Stimulated activated naive B cell treated with anti-CD40 and anti-IgM and Interleukin-4, amounts not matched to agents 10 μg/mL and 1 μg/mL and 100 μg/mL, for 72 hours (primary cell): ENCODE measurements at regions not wholly inside any gene's neighbourhood (a gene's known extent, or its start where the extent isn't known, plus 50 kb on each side); places are given as distances from the start of the nearest gene placed in this dataset.

Experiments used
- ATAC-seq, 2 donors: fragments of 150-1000 bp; cut with Tn5 transposase; replicated peaks; 2 replicates each; pipeline ENCODE4 v1.10.0; 2021; ENCODE audit warnings: moderate library complexity in 1 of 2
- DNase-seq: peaks from one replicate; pipeline ENCODE4 v3.0.0; 2021
- H3K27ac Mint-ChIP-seq: one replicate; pipeline ENCODE4 v1.8.0; 2022; ENCODE audit warnings: mild to moderate bottlenecking, mixed read lengths
- H3K27me3 Mint-ChIP-seq, 2 donors: one replicate each; pipeline ENCODE4 v1.8.0; 2022; ENCODE audit warnings: mixed read lengths in 2 of 2
- H3K36me3 Mint-ChIP-seq, 2 donors: one replicate each; pipeline ENCODE4 v1.8.0; 2022; ENCODE audit warnings: mixed read lengths in 2 of 2, mild to moderate bottlenecking in 1 of 2
- H3K4me1 Mint-ChIP-seq, 2 donors: one replicate each; pipeline ENCODE4 v1.8.0; 2022; ENCODE audit warnings: mixed read lengths in 2 of 2, mild to moderate bottlenecking in 1 of 2
- H3K4me3 Mint-ChIP-seq, 2 donors: one replicate each; pipeline ENCODE4 v1.8.0; 2022; ENCODE audit warnings: mild to moderate bottlenecking in 2 of 2, mixed read lengths in 2 of 2, moderate library complexity in 1 of 2
- H3K9me3 Mint-ChIP-seq, 2 donors: one replicate each; pipeline ENCODE4 v1.8.0; 2022; ENCODE audit warnings: mixed read lengths in 2 of 2, mild to moderate bottlenecking in 1 of 2

- ATAC-seq (no peak), DNase-seq (no peak)
- H3K36me3 Mint-ChIP-seq: no peaks in the 10 kb centered on the region
- peaks cover 2 to 7% of the 10 kb centered on the region in 2 donors for H3K9me3 Mint-ChIP-seq
- no peak overlapping the region for H3K27ac Mint-ChIP-seq
- no peaks in the 10 kb centered on the region for H3K27me3 Mint-ChIP-seq
- H3K4me3 Mint-ChIP-seq: no peak overlapping the region
- H3K4me1 Mint-ChIP-seq: no peaks in the 10 kb centered on the region
Measured at GRCh38 chr3:82802501-82802900, 1041.1 kb upstream of the GBE1 start.

- Mint-ChIP-seq H3K4me3 (no peak overlapping the region), H3K4me1 (no peaks in the 10 kb centered on the region), H3K36me3 (no peaks in the 10 kb centered on the region), H3K27me3 (no peaks in the 10 kb centered on the region), H3K27ac (no peak overlapping the region), H3K9me3 (peaks cover 2 to 7% of the 10 kb centered on the region in 2 donors)
- DNase-seq: no peak
- no peak for ATAC-seq
Measured at GRCh38 chr3:82800248-82800647, 1038.8 kb upstream of the GBE1 start.

- H3K27me3 Mint-ChIP-seq: no peaks in the 10 kb centered on the region
- no peak for DNase-seq
- ATAC-seq: no peak
- no peak overlapping the region for H3K27ac Mint-ChIP-seq
- no peaks in the 10 kb centered on the region for H3K36me3 Mint-ChIP-seq
- H3K4me3 Mint-ChIP-seq: no peak overlapping the region
- H3K9me3 Mint-ChIP-seq: peaks cover 2 to 7% of the 10 kb centered on the region in 2 donors
- H3K4me1 Mint-ChIP-seq: no peaks in the 10 kb centered on the region
Measured at GRCh38 chr3:82796765-82797164, 1035.3 kb upstream of the GBE1 start.

GRCh38 chr3:82791241-82791640 lies 1029.8 kb upstream of the GBE1 start:
- no peaks in the 10 kb centered on the region for H3K36me3 Mint-ChIP-seq
- no peak overlapping the region for H3K27ac Mint-ChIP-seq
- H3K9me3 Mint-ChIP-seq: peaks cover 0 to 3% of the 10 kb centered on the region in 2 donors
- H3K4me1 Mint-ChIP-seq: no peaks in the 10 kb centered on the region
- DNase-seq (no peak), ATAC-seq (no peak)
- no peak overlapping the region for H3K4me3 Mint-ChIP-seq
- H3K27me3 Mint-ChIP-seq: no peaks in the 10 kb centered on the region

- DNase-seq: no peak
- H3K9me3 Mint-ChIP-seq: peaks cover 0 to 3% of the 10 kb centered on the region in 2 donors
- H3K4me1 Mint-ChIP-seq: no peaks in the 10 kb centered on the region
- ATAC-seq: peak in 1 of 2 donors; percentile 21
- H3K4me3 Mint-ChIP-seq: no peak overlapping the region
- no peaks in the 10 kb centered on the region for H3K27me3 Mint-ChIP-seq
- no peaks in the 10 kb centered on the region for H3K36me3 Mint-ChIP-seq
- H3K27ac Mint-ChIP-seq: no peak overlapping the region
Measured at GRCh38 chr3:82790307-82791097, 1029.1 kb upstream of the GBE1 start.

GRCh38 chr3:82783194-82783593 lies 1021.7 kb upstream of the GBE1 start:
- Mint-ChIP-seq H3K27me3 (no peaks in the 10 kb centered on the region), H3K27ac (peak overlapping the region; percentile 1), H3K4me3 (no peak overlapping the region), H3K4me1 (no peaks in the 10 kb centered on the region), H3K36me3 (no peaks in the 10 kb centered on the region), H3K9me3 (no peaks in the 10 kb centered on the region)
- ATAC-seq (no peak), DNase-seq (no peak)

- Mint-ChIP-seq H3K27ac (no peak overlapping the region), H3K9me3 (peaks cover 2 to 3% of the 10 kb centered on the region in 2 donors), H3K4me3 (no peak overlapping the region), H3K36me3 (no peaks in the 10 kb centered on the region), H3K4me1 (no peaks in the 10 kb centered on the region), H3K27me3 (no peaks in the 10 kb centered on the region)
- DNase-seq (no peak), ATAC-seq (no peak)
Measured at GRCh38 chr3:82773207-82773606, 1011.8 kb upstream of the GBE1 start.

- peaks cover 4 to 5% of the 10 kb centered on the region in 2 donors for H3K9me3 Mint-ChIP-seq
- no peaks in the 10 kb centered on the region for H3K27me3 Mint-ChIP-seq
- H3K36me3 Mint-ChIP-seq: no peaks in the 10 kb centered on the region
- no peaks in the 10 kb centered on the region for H3K4me1 Mint-ChIP-seq
- no peak for DNase-seq
- ATAC-seq: no peak
- no peak overlapping the region for H3K27ac Mint-ChIP-seq
- H3K4me3 Mint-ChIP-seq: no peak overlapping the region
Measured at GRCh38 chr3:82764521-82764920, 1003.1 kb upstream of the GBE1 start.

GRCh38 chr3:82761858-82762257 lies 1000.4 kb upstream of the GBE1 start:
- Mint-ChIP-seq H3K36me3 (no peaks in the 10 kb centered on the region), H3K4me1 (no peaks in the 10 kb centered on the region), H3K9me3 (peaks cover 5 to 6% of the 10 kb centered on the region in 2 donors), H3K27me3 (no peaks in the 10 kb centered on the region), H3K27ac (no peak overlapping the region), H3K4me3 (no peak overlapping the region)
- DNase-seq: no peak
- no peak for ATAC-seq

GRCh38 chr3:82745544-82745943 lies 984.1 kb upstream of the GBE1 start:
- DNase-seq (no peak), ATAC-seq (no peak)
- no peaks in the 10 kb centered on the region for H3K27me3 Mint-ChIP-seq
- H3K36me3 Mint-ChIP-seq: no peaks in the 10 kb centered on the region
- no peak overlapping the region for H3K27ac Mint-ChIP-seq
- peaks cover 0 to 6% of the 10 kb centered on the region in 2 donors for H3K9me3 Mint-ChIP-seq
- H3K4me3 Mint-ChIP-seq: no peak overlapping the region
- H3K4me1 Mint-ChIP-seq: no peaks in the 10 kb centered on the region

- Mint-ChIP-seq H3K4me3 (no peak overlapping the region), H3K36me3 (no peaks in the 10 kb centered on the region)
Measured at GRCh38 chr3:82743196-82743595, 981.8 kb upstream of the GBE1 start.

GRCh38 chr3:82741346-82741745 lies 979.9 kb upstream of the GBE1 start:
- H3K36me3 Mint-ChIP-seq: no peaks in the 10 kb centered on the region

More at GRCh38 chr3:82743196-82743595, 981.8 kb upstream of the GBE1 start:
- Mint-ChIP-seq H3K27me3 (no peaks in the 10 kb centered on the region), H3K4me1 (no peaks in the 10 kb centered on the region), H3K27ac (no peak overlapping the region), H3K9me3 (peaks cover 0 to 8% of the 10 kb centered on the region in 2 donors)
- ATAC-seq (no peak), DNase-seq (no peak)

GRCh38 chr3:82739390-82739789 lies 977.9 kb upstream of the GBE1 start:
- ATAC-seq: no peak
- no peak overlapping the region for H3K27ac Mint-ChIP-seq
- DNase-seq: no peak
- no peaks in the 10 kb centered on the region for H3K36me3 Mint-ChIP-seq
- H3K27me3 Mint-ChIP-seq: no peaks in the 10 kb centered on the region
- peaks cover 0 to 7% of the 10 kb centered on the region in 2 donors for H3K9me3 Mint-ChIP-seq
- H3K4me3 Mint-ChIP-seq: no peak overlapping the region
- peaks cover 0 to 3% of the 10 kb centered on the region in 2 donors for H3K4me1 Mint-ChIP-seq

More at GRCh38 chr3:82741346-82741745, 979.9 kb upstream of the GBE1 start:
- Mint-ChIP-seq H3K4me1 (peaks cover 0 to 3% of the 10 kb centered on the region in 2 donors), H3K27me3 (no peaks in the 10 kb centered on the region), H3K9me3 (peaks cover 0 to 9% of the 10 kb centered on the region in 2 donors), H3K4me3 (no peak overlapping the region), H3K27ac (no peak overlapping the region)
- no peak for ATAC-seq
- DNase-seq: no peak

- ATAC-seq: peak; percentile 27 to 31
- no peaks in the 10 kb centered on the region for H3K27me3 Mint-ChIP-seq
- H3K4me3 Mint-ChIP-seq: no peak overlapping the region
- H3K27ac Mint-ChIP-seq: no peak overlapping the region
- H3K9me3 Mint-ChIP-seq: peaks cover 0 to 6% of the 10 kb centered on the region in 2 donors
- H3K4me1 Mint-ChIP-seq: peaks cover 0 to 3% of the 10 kb centered on the region in 2 donors
- DNase-seq: no peak
- H3K36me3 Mint-ChIP-seq: no peaks in the 10 kb centered on the region
Measured at GRCh38 chr3:82736696-82737277, 975.3 kb upstream of the GBE1 start.
